ENCODE measurements at regions not wholly inside any gene's neighbourhood (a gene's known extent, or its start where the extent isn't known, plus 50 kb on each side); places are given as distances from the start of the nearest gene placed in this dataset.

DNA sequence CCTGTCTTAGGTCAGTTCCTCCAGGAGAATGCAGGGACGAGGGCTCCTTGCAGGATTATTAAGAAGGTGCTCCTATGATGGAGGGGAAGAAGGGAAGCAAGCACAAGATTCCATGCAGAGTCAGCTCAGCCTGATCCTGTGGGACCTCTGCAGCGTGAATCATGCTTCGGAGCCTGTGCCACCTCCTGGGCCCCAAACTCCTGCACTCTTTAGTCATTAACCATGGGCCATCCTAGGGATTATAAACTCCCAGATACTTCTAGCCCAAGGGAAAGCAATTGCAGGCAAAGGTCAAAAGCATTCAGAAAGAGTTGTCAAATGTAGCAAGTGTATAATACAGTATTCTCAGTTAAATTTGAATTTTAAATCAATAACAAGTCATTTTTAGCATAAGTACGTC is 208.7 kb upstream of the PMEPA1 start:
- no peak for DNase-seq (ENCODE audit: low read depth)

DNA sequence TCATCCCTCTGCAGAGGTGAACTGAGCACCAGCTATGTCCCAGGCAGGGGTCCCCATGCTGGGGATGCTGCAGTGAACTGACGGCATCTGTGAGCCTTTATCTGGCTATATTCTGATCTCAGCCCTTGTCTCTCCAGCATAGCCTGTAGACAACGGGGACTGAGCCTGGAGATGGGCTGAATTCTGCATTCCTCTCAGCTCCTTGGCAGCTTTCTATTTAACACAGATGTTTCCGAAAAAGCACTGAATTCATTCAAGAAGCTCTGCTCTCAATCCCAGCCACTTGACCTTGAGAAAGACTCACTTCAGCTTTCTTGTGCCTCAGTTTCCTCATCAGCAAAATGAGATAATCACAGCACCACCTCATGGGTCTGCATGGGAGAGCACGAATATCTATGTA is 204.4 kb upstream of the PMEPA1 start:
- no peak for DNase-seq (ENCODE audit: low read depth)

- DNase-seq (ENCODE audit: low read depth): no peak
These were observed 203.5 kb upstream of the PMEPA1 start for GRCh38 chr20:57913156-57913930.

GRCh38 chr20:57912227-57912582 is 202.4 kb upstream of the PMEPA1 start:
- DNase-seq (ENCODE audit: low read depth): no peak

DNA sequence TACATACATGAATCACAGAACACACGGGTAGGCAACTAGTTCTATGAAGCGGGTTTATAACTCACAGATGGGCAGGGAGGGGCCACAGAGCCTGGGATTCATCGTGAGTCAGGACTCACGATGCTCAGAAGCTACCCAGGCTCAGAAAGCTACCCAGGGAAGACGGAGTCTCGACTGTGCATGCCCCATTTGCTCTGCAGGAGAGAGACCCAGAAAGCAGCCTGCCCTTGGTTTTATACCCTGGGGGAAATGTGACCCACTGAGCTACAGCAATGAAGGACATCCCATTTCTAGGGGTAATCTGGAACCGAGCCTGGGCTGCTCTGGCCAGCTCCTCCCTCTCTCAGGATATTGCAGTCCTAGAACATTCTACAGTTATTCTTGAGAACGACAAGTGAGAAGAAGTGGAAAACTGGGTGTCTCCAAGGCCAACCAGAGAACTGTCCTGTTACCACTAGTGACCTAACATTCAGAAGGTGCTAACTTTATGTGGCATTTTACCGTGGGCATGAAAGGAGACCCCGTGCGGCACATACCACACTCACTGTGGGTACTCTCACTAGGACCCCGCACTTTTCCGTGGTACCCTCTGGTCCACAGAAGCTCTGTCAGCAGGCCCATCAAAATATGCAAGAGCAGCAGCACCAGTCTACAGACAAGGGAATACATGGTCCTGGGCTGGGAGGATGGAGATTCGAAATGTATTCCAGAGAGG is 201.9 kb upstream of the PMEPA1 start:
- DNase-seq (ENCODE audit: low read depth): no peak

DNA sequence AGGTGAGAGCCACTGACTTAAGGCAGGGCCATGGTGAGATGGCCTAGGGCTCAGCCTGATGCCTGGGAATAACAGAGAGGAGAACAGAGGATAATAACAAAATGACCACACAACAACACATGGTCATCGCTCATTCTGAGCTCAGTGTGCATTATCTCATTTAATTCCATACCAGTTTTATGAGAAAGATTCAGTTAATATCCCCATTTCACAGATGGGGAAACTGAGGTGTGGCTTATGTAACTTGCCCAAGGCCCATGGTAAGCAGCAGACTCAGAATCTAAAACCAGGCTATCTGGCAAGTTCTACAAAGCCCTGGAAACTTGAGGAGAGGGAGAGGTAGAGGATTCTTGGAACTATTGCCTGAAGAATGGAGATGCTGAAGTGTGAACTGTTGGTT is 200.9 kb upstream of the PMEPA1 start:
- DNase-seq (ENCODE audit: low read depth): no peak

GRCh38 chr20:57909763-57910331 is 200.0 kb upstream of the PMEPA1 start:
- no peak for DNase-seq (ENCODE audit: low read depth)

- DNase-seq (ENCODE audit: low read depth): no peak
These were observed 199.2 kb upstream of the PMEPA1 start for GRCh38 chr20:57908704-57909630.

GRCh38 chr20:57908226-57908625 is 198.4 kb upstream of the PMEPA1 start:
- DNase-seq (ENCODE audit: low read depth): no peak

- no peak for DNase-seq (ENCODE audit: low read depth)
These were observed 197.6 kb upstream of the PMEPA1 start for GRCh38 chr20:57907131-57908000.

- no peak for DNase-seq (ENCODE audit: low read depth)
These were observed 195.6 kb upstream of the PMEPA1 start for GRCh38 chr20:57905448-57905847.

GRCh38 chr20:57904314-57905105 is 194.7 kb upstream of the PMEPA1 start:
- no peak for DNase-seq (ENCODE audit: low read depth)

DNA sequence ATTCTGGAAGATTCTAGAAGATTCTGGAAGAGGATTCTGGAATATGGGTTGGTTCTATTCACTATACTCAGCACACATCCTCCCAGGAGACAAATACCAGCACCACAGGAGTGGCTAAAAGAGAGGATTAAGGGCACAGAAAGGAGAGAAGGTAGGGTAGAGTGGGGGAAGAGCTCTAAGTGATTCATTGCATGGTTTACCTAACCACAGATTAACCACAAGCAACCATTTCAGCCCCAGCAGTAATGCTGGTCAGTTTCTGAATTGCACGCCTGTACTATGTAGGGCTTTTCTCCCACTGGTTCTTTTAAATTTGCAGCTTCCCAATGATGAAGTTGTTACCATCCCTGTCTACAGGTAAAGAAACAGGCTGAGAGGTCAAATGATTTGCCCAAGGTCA is 192.7 kb upstream of the PMEPA1 start:
- DNase-seq (ENCODE audit: low read depth): no peak

DNA sequence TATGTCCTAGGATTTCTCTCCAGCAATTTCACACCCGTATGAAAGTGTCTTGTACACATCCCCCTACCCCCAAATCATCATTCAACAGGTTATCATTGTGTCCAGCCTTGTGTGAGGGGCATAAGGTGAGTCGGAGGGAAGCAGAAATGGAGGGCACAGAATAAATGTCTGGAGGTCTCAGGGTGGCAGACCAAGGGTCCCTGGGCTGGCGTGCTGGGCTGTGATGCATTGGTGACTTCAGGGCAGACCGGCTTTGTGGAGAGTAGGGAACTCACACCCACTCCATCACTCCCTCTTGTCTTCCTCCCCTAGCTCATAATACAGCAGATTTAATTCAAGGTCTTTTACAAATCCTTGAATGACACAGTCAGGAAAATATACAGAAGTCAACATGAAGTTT is 191.7 kb upstream of the PMEPA1 start:
- no peak for DNase-seq (ENCODE audit: low read depth)

- no peak for DNase-seq (ENCODE audit: low read depth)
These were observed 190.6 kb upstream of the PMEPA1 start for GRCh38 chr20:57900226-57900905.

DNA sequence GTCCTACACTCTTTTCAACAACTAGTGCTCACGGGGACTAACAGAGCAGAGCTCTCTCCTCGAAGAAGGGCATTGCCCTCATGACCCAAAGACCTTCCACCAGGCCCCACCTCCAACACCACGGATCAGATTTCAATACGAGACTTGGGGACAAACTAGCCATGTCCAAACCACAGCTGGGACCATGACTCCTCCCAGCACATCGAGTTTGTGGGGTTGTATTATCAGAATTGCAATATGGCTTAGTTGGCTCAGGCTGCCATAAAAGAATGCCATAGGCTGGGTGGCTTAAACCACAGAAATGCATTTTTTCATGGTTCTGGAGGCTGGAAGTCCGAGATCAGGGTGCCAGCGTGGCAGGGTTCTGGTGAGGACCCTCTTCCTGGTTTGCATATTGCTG is 189.7 kb upstream of the PMEPA1 start:
- DNase-seq (ENCODE audit: low read depth): no peak

DNA sequence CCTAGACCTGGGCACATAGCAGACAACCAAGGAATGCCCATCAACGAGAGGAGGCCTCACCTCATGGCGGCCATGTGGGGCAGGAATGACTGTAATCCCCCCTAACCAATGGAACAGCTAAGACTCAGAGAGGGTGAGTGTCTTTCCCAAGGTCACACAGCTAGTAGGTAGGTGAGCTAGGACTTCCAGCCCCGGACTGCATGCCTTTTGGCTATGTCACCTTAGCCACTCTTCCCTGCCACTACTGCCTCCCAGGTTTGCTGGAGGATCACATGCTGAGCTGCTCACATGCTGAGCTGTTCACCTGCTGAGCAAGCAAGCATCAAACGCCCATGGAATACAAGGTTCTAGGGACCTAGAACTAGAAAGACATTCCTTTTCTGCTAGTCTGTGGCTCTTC is 188.5 kb upstream of the PMEPA1 start:
- no peak for DNase-seq (ENCODE audit: low read depth)

GRCh38 chr20:57897891-57898290 is 188.1 kb upstream of the PMEPA1 start:
- DNase-seq (ENCODE audit: low read depth): no peak

DNA sequence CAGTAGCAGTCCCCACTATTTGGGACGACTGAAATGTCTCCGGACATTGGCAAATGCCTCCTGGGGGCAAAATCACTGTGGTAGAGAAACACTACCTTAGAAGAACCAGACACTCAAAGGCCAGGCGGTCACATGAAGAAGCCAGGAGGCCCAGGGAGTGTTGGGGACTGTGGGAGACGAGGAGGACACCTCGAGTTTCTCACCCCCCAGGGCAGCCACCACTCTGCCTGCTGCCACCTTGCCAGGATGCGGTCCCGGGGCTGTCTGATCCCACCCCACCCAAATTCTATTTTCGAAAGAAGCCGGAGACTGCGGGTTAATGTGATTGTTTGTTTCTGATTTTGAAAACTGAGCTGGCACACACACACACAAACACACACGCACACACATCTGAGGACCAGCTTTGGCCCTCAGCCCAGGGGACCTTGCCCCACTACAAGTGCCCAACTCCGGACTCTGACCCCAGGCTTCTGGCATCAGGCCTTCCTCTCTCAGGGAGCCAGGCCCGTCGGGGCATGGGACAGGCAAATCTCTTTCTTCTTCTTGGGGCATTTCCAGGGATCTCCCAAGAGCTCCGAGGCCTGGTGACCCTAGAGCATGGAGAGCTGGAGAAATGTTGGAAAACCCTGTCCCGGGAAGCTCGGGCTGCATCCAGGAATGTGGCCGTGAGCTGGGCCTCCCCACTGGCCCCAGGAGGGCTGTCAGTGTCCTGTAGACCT is 187.5 kb upstream of the PMEPA1 start:
- DNase-seq (ENCODE audit: low read depth): no peak

Data from fibroblast of the conjunctiva (primary cell).